Nephron progenitor cell (in vitro differentiated cells): ENCODE measurements at regions not wholly inside any gene's neighbourhood (a gene's known extent, or its start where the extent isn't known, plus 50 kb on each side); places are given as distances from the start of the nearest gene placed in this dataset.

Experiments
- DNase-seq: peaks from one replicate; pipeline ENCODE4 v3.0.0; 2021
- H3K27ac Mint-ChIP-seq: 2 replicates; pipeline ENCODE4 v1.8.0; 2021; ENCODE audit warnings: mild to moderate bottlenecking, moderate library complexity, mixed read lengths
- H3K27me3 Mint-ChIP-seq: 2 replicates; pipeline ENCODE4 v1.8.0; 2021; ENCODE audit warnings: mild to moderate bottlenecking, low read depth, mixed read lengths; ENCODE audit not compliant: poor library complexity
- H3K36me3 Mint-ChIP-seq: 2 replicates; pipeline ENCODE4 v1.8.0; 2021; ENCODE audit warnings: low read depth, mixed read lengths
- H3K4me1 Mint-ChIP-seq: 2 replicates; pipeline ENCODE4 v1.8.0; 2021; ENCODE audit warnings: mixed read lengths
- H3K4me3 Mint-ChIP-seq: 2 replicates; pipeline ENCODE4 v1.8.0; 2021; ENCODE audit warnings: mild to moderate bottlenecking, moderate library complexity, mixed read lengths
- H3K9me3 Mint-ChIP-seq: 2 replicates; pipeline ENCODE4 v1.8.0; 2021; ENCODE audit warnings: mild to moderate bottlenecking, moderate library complexity, mixed read lengths
- TF ChIP-seq, protein P1 (sequence below): fragments of 200-600 bp; sonication (generic); IDR thresholded peaks from 2 replicates; pipeline ENCODE4 v1.5.0; 2021; ENCODE audit warnings: antibody characterized with exemption

DNA sequence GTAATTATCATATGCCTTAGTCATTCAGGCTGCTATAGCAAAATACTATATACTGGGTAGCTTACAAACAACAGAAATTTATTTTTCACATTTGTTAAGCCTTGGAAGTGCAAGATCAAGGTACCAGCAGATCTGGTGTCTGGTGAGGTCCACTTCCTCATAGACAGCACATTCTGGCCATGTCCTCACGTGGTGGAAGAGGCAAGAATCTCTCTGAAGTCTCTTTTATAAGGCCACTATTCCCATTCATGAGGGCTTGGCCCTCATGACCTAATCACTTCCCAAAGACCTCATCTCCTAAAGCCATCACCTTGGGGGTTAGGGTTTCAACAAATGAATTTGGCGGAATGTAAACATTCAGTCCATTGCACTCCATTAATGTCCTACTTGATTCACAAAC is 137.5 kb upstream of the C1GALT1 start:
- peaks cover 8% of the 10 kb centered on the region for H3K27me3 Mint-ChIP-seq
- no peak overlapping the region for H3K27ac Mint-ChIP-seq
- no peaks in the 10 kb centered on the region for H3K4me1 Mint-ChIP-seq
- peaks cover 13% of the 10 kb centered on the region for H3K9me3 Mint-ChIP-seq
- no peak for DNase-seq
- H3K36me3 Mint-ChIP-seq: no peaks in the 10 kb centered on the region
- no peak overlapping the region for H3K4me3 Mint-ChIP-seq
- TF ChIP-seq, protein P1, sequence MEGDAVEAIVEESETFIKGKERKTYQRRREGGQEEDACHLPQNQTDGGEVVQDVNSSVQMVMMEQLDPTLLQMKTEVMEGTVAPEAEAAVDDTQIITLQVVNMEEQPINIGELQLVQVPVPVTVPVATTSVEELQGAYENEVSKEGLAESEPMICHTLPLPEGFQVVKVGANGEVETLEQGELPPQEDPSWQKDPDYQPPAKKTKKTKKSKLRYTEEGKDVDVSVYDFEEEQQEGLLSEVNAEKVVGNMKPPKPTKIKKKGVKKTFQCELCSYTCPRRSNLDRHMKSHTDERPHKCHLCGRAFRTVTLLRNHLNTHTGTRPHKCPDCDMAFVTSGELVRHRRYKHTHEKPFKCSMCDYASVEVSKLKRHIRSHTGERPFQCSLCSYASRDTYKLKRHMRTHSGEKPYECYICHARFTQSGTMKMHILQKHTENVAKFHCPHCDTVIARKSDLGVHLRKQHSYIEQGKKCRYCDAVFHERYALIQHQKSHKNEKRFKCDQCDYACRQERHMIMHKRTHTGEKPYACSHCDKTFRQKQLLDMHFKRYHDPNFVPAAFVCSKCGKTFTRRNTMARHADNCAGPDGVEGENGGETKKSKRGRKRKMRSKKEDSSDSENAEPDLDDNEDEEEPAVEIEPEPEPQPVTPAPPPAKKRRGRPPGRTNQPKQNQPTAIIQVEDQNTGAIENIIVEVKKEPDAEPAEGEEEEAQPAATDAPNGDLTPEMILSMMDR: no peak

DNA sequence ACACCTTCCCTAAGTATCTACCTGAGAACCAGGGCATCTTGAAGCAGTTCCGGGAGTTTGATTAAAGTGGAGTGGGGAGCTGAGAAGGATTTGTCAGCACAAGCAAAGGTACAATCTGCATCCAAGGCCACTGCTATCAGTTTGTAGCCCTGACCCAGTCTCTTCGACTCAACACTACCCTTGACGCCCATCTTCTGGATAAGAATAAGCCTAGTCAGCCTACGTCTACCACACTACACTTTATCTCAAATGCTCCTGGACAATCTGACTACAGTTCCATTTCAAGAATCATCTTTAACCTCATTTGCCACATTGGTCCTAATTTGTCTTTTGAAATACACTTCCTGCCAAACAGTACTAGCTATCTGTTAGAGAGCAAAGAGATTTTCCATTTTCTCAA is 134.1 kb upstream of the C1GALT1 start:
- H3K4me3 Mint-ChIP-seq: no peak overlapping the region
- no peak for DNase-seq
- no peak overlapping the region for H3K27ac Mint-ChIP-seq
- peaks cover 4% of the 10 kb centered on the region for H3K9me3 Mint-ChIP-seq
- H3K36me3 Mint-ChIP-seq: no peaks in the 10 kb centered on the region
- H3K27me3 Mint-ChIP-seq: peaks cover 2% of the 10 kb centered on the region
- peaks cover 9% of the 10 kb centered on the region for H3K4me1 Mint-ChIP-seq
- TF ChIP-seq, protein P1: no peak

DNA sequence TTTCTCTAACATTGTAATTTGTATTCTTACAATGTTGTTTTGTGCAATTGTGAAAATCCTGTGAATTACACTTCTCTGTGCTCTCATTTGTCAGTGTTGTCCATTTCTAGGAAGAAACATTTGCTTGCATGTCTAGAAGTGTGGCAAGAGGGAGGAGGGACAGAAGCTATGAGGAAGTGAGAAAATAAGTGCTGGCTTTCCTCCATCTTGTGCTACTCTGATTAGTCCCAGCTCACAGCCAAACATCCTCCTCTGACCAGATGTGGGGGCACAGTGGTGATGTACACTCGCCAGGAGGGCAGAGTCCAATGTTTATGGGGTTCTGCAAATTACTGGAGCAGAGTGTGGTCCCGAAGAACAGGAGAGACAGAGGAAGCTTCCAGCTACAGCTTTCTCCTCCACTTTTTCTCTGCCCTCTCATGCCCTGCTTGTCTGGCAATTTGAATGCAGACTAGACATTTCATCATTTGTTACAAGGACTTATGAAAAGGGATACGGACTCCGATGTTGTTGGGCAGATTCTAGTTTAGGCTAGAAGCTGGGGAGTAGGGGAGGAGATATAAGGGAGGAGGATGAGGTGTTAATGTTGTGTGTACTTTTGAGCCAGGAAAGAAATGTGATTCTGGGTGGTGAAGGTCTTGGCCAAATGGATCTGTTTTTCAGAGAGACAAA is 131.0 kb upstream of the C1GALT1 start:
- Mint-ChIP-seq H3K9me3 (no peaks in the 10 kb centered on the region), H3K27ac (peak overlapping the region; percentile 19), H3K36me3 (no peaks in the 10 kb centered on the region), H3K27me3 (peaks cover 9% of the 10 kb centered on the region), H3K4me1 (peaks cover 9% of the 10 kb centered on the region), H3K4me3 (no peak overlapping the region)
- DNase-seq: no peak
- TF ChIP-seq, protein P1: no peak

DNA sequence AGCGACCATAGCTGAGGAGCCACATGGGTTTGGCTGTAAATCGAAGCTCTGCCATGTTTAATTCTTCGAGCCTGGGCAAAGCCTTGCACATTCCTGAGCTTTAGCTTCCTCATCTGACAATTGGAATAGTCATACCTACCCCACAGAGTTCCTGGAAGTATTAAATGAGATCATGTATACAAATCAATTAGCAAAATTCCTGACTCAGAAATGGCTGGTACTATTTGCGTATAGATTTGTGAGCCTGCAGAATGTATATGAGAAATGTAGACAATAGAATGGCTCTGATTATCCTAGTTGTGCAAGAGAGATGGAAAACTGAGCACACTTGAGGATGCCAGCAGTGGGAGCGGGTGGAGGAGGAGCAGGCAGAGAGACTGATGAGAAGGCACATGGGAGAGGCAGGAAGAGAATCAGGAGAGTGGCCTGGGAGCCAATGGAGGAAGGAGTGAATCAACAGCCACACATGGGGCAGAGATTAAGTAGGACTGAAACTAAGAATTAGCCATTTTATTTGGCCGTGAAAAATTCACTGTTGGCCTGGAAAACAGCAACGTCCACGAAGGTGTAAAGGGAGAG is 128.0 kb upstream of the C1GALT1 start:
- no peak overlapping the region for H3K27ac Mint-ChIP-seq
- H3K4me1 Mint-ChIP-seq: peaks cover 9% of the 10 kb centered on the region
- H3K36me3 Mint-ChIP-seq: no peaks in the 10 kb centered on the region
- no peak overlapping the region for H3K4me3 Mint-ChIP-seq
- no peaks in the 10 kb centered on the region for H3K9me3 Mint-ChIP-seq
- peaks cover 14% of the 10 kb centered on the region for H3K27me3 Mint-ChIP-seq
- TF ChIP-seq, protein P1: no peak
- DNase-seq: no peak

DNA sequence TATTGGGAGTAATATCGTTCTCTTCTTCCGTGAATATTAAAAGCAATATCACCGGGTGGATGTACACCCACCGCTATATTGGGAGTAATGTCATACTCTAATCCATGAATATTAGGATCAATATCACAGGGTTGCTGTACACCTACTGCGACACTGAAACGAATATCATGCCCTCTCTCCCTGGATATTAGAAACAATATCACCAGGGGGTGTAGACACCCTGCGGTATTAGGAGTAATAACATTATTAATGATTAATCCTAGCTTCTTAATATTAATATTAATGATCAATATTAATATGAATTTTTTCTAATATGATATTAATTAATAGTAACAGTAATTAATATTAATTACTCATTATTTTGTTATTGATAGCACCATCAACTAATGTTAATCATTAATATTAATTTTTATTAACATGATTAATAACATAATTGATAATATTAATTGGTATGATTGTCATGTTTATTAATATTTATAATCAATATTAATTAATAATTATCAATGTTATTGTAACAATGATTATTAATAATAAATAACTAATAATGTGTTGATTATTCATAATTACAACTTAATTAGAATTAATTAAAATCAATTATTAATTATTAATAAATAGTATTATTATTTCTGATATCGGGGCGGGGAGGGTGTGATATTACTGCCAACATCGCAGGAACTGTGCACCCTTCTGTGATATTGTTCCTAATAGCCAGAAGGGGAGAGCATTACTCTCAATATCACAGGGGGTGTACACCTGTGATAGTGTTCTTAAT is 121.3 kb upstream of the C1GALT1 start:
- peaks cover 13% of the 10 kb centered on the region for H3K27me3 Mint-ChIP-seq
- TF ChIP-seq, protein P1: no peak
- H3K36me3 Mint-ChIP-seq: no peaks in the 10 kb centered on the region
- no peaks in the 10 kb centered on the region for H3K4me1 Mint-ChIP-seq
- DNase-seq: no peak
- no peak overlapping the region for H3K27ac Mint-ChIP-seq
- no peak overlapping the region for H3K4me3 Mint-ChIP-seq
- H3K9me3 Mint-ChIP-seq: no peaks in the 10 kb centered on the region
